Superior temporal gyrus (tissue), 1 donor: ENCODE measurements at regions not wholly inside any gene's neighbourhood (a gene's known extent, or its start where the extent isn't known, plus 50 kb on each side); places are given as distances from the start of the nearest gene placed in this dataset.

ENCODE experiments used
- DNase-seq: peaks from one replicate; pipeline ENCODE4 v3.0.0-alpha.2; 2016; ENCODE audit errors: extremely low spot score

GRCh38 chr4:8796096-8796495, 75.5 kb downstream of the HMX1 start:
- no peak for DNase-seq

- DNase-seq, result no peak
Observed at GRCh38 chr4:8795140-8795539, 76.5 kb downstream of the HMX1 start.

- no peak for DNase-seq
Observed at GRCh38 chr4:8794491-8794890, 77.1 kb downstream of the HMX1 start.

GRCh38 chr4:8793571-8794160, 78.0 kb downstream of the HMX1 start:
- DNase-seq, result no peak

- DNase-seq, result no peak
Observed at GRCh38 chr4:8792491-8792890, 79.1 kb downstream of the HMX1 start.

- DNase-seq, result no peak
Observed at GRCh38 chr4:8791609-8792008, 80.0 kb downstream of the HMX1 start.

GRCh38 chr4:8790749-8791148, 80.9 kb downstream of the HMX1 start:
- no peak for DNase-seq

GRCh38 chr4:8788174-8788573, 83.5 kb downstream of the HMX1 start:
- DNase-seq, result no peak

- no peak for DNase-seq
Observed at GRCh38 chr4:8786166-8786565, 85.5 kb downstream of the HMX1 start.

GRCh38 chr4:8785656-8786142, 85.9 kb downstream of the HMX1 start:
- no peak for DNase-seq

- no peak for DNase-seq
Observed at GRCh38 chr4:8783736-8784135, 87.9 kb downstream of the HMX1 start.

GRCh38 chr4:8782135-8782534, 89.5 kb downstream of the HMX1 start:
- no peak for DNase-seq

- no peak for DNase-seq
Observed at GRCh38 chr4:8781641-8782040, 90.0 kb downstream of the HMX1 start.

GRCh38 chr4:8780596-8781368, 90.9 kb downstream of the HMX1 start:
- DNase-seq, result no peak

- DNase-seq, result no peak
Observed at GRCh38 chr4:8780086-8780485, 91.6 kb downstream of the HMX1 start.

- no peak for DNase-seq
Observed at GRCh38 chr4:8779490-8779932, 92.1 kb downstream of the HMX1 start.

GRCh38 chr4:8778760-8779159, 92.9 kb downstream of the HMX1 start:
- DNase-seq, result no peak

- DNase-seq, result no peak
Observed at GRCh38 chr4:8778291-8778690, 93.3 kb downstream of the HMX1 start.

- no peak for DNase-seq
Observed at GRCh38 chr4:8777320-8778196, 94.1 kb downstream of the HMX1 start.

GRCh38 chr4:8776366-8776765, 95.3 kb downstream of the HMX1 start:
- no peak for DNase-seq

- no peak for DNase-seq
Observed at GRCh38 chr4:8775751-8776355, 95.8 kb downstream of the HMX1 start.

- no peak for DNase-seq
Observed at GRCh38 chr4:8775121-8775520, 96.5 kb downstream of the HMX1 start.
